Activated CD4-positive, alpha-beta memory T cell treated with anti-CD3 and anti-CD28 coated beads, Interleukin-2, amount 10 ng/mL, durations not matched to agents 7 days and 5 days (primary cell): ENCODE measurements at regions not wholly inside any gene's neighbourhood (a gene's known extent, or its start where the extent isn't known, plus 50 kb on each side); places are given as distances from the start of the nearest gene placed in this dataset.

Source experiments
- CTCF ChIA-PET: fragments of 350-600 bp; sonication (Branson Sonifier 250); formaldehyde crosslinking; loops from one replicate; lab custom pipeline; 2021; ENCODE audit warnings: antibody characterized with exemption, inconsistent platforms; lab: Charles Lee
- POLR2A ChIA-PET: fragments of 350-600 bp; sonication (Branson Sonifier 250); formaldehyde crosslinking; loops from one replicate; lab custom pipeline; 2021; ENCODE audit warnings: antibody characterized with exemption; lab: Charles Lee
- DNase-seq: peaks from one replicate; pipeline ENCODE4 v3.0.0-alpha.2; 2020
- H3K27ac Mint-ChIP-seq: one replicate; pipeline ENCODE4 v1.8.0; 2021; ENCODE audit warnings: mild to moderate bottlenecking, mixed read lengths
- H3K27me3 Mint-ChIP-seq: one replicate; pipeline ENCODE4 v1.8.0; 2021; ENCODE audit warnings: mixed read lengths
- H3K36me3 Mint-ChIP-seq: one replicate; pipeline ENCODE4 v1.8.0; 2021; ENCODE audit warnings: low read depth, mixed read lengths
- H3K4me1 Mint-ChIP-seq: one replicate; pipeline ENCODE4 v1.8.0; 2021; ENCODE audit warnings: mixed read lengths
- H3K4me3 Mint-ChIP-seq: one replicate; pipeline ENCODE4 v1.8.0; 2021; ENCODE audit warnings: mild to moderate bottlenecking, mixed read lengths
- H3K9me3 Mint-ChIP-seq: one replicate; pipeline ENCODE4 v1.8.0; 2021; ENCODE audit warnings: mixed read lengths

DNA sequence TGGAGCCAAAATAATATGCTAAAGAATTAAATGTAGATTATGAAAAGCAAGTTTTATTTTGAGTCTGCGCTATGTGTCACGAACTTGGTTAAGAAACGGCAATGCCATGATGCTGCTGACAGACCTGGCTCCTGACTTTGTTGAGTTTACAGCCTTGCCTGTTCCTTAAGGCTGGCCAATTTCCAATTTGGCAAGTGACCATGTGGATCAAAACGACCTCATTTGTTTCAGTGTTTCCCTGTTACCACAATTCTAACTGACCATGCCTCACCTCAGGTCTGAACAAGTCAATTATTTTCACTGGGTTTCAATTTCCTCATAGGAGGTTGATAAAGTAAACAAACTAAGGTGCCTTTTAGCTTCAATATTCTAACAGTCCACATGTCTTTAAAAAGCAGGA lies 461.4 kb downstream of the ZNF608 start:
- Mint-ChIP-seq H3K27me3 (no peaks in the 10 kb centered on the region), H3K36me3 (no peaks in the 10 kb centered on the region), H3K9me3 (peaks cover 5% of the 10 kb centered on the region), H3K4me3 (no peak overlapping the region), H3K27ac (no peak overlapping the region), H3K4me1 (no peaks in the 10 kb centered on the region)
- ChIA-PET POLR2A (no interaction called here), CTCF (no interaction called here)
- no peak for DNase-seq

DNA sequence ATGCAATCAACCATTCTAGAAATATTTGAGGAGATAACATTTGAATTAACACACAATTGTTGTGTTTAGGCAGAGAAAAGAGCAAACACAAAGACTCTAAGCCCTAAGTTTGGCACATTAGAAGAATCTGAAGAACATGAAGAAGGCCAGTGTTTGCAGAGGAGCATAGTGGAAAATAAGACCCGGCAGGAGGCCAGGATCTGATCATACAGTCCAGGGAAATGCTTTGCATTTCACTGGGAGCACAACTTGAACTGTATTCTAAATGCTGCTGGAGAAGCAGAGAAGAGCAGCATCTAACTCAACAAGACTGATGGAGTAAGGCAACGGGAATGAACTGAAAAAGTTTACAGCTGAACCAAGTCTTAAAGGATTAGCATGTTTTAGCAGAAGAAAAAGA lies 463.4 kb downstream of the ZNF608 start:
- ChIA-PET POLR2A (no interaction called here), CTCF (no interaction called here)
- no peak overlapping the region for H3K4me3 Mint-ChIP-seq
- no peaks in the 10 kb centered on the region for H3K4me1 Mint-ChIP-seq
- H3K9me3 Mint-ChIP-seq, result peaks cover 5% of the 10 kb centered on the region
- DNase-seq, result no peak
- no peaks in the 10 kb centered on the region for H3K27me3 Mint-ChIP-seq
- no peaks in the 10 kb centered on the region for H3K36me3 Mint-ChIP-seq
- no peak overlapping the region for H3K27ac Mint-ChIP-seq

DNA sequence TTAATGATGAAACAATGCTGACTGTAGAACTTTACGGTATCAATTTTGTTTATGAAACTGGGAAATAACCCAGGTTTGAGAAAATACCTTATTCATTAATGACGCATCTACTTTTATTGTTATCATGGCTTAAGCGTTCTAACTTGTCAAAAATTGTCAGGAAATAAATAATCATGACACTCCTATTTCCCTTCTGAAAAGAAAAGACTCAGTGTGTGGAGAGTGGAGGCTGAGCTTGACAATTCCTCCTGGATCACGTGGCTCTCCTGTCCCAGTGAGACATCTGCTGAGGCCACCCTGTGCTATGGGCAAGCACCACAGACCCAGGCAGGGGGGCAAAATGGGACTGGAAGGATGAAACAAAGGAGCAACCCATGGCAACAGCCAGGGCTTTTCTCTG lies 466.4 kb downstream of the ZNF608 start:
- no peak overlapping the region for H3K4me3 Mint-ChIP-seq

DNA sequence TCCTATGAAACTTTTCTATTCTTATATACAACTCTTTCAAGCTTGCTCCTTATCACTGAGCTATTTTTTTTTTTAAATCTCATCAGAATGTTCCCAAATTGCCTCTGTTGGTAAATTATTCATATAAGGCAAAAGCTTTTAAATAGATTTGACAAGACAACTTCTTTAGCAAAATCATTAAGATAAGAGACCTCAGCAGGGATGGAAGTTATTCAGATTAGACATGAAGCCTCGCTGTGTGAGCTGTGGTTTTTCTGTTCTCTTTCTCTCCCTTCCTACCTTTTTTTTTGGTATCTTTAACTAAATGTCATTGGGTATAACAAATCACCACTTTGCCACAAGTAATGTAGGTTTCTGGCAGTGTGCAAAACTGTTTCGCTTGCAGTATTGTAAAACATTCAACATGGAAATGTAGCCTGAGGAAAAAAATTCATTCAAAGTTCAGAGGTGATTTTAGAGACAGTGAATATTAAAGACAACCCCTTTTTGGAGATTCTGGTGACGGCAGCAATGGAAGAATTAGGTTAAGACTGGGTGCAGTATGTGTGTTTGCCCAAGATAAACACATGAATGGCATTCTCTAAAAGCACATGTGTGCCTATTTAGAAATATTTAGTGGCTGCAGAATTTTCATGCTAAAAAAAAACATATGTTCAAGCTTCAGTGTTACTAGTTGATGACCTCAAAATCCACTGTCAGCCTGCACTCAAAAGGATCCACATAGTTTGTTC lies 467.1 kb downstream of the ZNF608 start:
- H3K4me1 Mint-ChIP-seq, result no peaks in the 10 kb centered on the region
- H3K4me3 Mint-ChIP-seq, result no peak overlapping the region
- H3K27me3 Mint-ChIP-seq, result no peaks in the 10 kb centered on the region
- DNase-seq, result no peak
- no peak overlapping the region for H3K27ac Mint-ChIP-seq
- ChIA-PET CTCF (no interaction called here), POLR2A (no interaction called here)
- H3K9me3 Mint-ChIP-seq, result peaks cover 8% of the 10 kb centered on the region
- H3K36me3 Mint-ChIP-seq, result no peaks in the 10 kb centered on the region

More for the DNA sequence above, 466.4 kb downstream of the ZNF608 start:
- H3K27me3 Mint-ChIP-seq, result no peaks in the 10 kb centered on the region
- DNase-seq, result no peak
- no peaks in the 10 kb centered on the region for H3K36me3 Mint-ChIP-seq
- POLR2A ChIA-PET, result no interaction called here
- CTCF ChIA-PET, result no interaction called here
- H3K27ac Mint-ChIP-seq, result no peak overlapping the region
- peaks cover 8% of the 10 kb centered on the region for H3K9me3 Mint-ChIP-seq
- no peaks in the 10 kb centered on the region for H3K4me1 Mint-ChIP-seq

DNA sequence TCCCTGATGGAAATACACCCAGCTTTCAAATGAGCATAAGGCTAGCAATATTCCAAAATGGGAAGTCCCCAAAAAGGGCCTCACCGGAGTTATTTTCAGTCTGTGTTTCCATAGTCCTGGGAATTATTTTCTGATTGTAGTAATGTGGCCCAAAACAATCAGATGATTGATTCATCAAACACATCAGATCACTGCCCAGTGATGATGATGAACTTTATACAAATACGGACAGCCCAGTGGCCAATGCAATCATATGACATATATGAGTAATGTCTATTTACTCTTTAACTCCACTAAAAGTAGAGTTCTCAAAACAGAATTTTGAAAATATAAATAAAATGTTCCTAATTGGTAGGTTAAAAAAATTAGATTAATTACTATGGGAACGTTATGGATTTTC lies 467.8 kb downstream of the ZNF608 start:
- Mint-ChIP-seq H3K36me3 (no peaks in the 10 kb centered on the region), H3K27ac (no peak overlapping the region), H3K4me3 (no peak overlapping the region), H3K27me3 (no peaks in the 10 kb centered on the region), H3K9me3 (peaks cover 8% of the 10 kb centered on the region), H3K4me1 (no peaks in the 10 kb centered on the region)
- POLR2A ChIA-PET, result no interaction called here
- CTCF ChIA-PET, result no interaction called here
- no peak for DNase-seq

DNA sequence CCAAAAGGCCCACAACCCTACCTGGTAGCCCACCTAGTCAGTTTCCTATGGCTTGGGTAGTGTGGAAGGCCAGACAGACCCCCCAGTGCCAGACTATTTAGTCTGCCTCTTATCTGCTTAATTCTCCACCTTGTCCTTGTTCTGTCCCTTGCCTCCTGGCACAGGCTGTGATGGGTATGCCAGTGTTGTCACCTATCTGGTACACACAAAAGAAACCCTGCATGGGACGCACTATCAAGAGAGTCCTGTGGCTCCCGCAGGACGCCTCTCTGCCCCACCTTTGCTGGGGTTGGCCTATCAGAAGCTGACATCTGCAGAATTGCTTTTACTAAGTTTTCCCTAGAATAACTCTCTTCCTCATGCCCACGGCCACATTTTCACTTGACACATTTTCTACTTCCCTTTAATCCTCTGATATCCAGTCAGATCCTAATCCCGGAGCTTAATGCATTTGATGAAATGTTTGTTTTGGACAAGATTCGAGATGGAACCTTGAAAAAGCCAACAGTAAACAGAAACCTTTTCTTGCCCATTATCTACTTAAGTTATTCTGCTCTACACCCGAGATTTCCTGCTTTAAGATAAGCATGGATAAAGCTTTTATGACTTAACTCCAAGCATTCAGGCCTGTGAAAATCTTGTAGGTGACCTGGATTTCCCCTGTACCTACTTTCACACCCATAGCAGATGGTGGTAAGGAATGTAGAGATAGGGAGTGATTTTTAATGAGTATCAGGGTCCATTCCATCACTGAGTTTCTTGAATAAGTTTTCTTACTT lies 468.5 kb downstream of the ZNF608 start:
- DNase-seq, result no peak
- CTCF ChIA-PET, result no interaction called here
- POLR2A ChIA-PET, result no interaction called here
- no peak overlapping the region for H3K4me3 Mint-ChIP-seq
- no peaks in the 10 kb centered on the region for H3K27me3 Mint-ChIP-seq
- H3K4me1 Mint-ChIP-seq, result no peaks in the 10 kb centered on the region
- H3K9me3 Mint-ChIP-seq, result peaks cover 8% of the 10 kb centered on the region
- no peaks in the 10 kb centered on the region for H3K36me3 Mint-ChIP-seq
- no peak overlapping the region for H3K27ac Mint-ChIP-seq

DNA sequence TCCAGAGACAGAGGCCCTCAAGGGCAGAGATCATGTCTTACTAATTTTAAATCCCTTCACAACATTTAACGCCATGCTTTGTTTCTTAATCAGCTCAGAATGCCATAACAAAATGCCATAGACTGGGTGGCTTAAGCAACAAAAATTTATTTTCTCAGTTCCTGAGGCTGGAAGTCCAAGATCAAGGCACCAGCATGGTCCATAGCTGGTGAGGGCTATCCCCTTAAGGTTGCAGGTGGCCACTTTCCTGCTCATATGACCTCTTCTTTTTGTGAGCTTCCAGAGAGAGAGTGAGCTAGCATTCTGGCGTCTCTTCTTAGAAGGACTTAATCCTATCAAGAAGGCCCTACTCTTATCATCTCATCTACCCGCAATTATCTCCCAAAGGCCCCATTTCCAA lies 470.3 kb downstream of the ZNF608 start:
- no peak overlapping the region for H3K4me3 Mint-ChIP-seq
- no peak overlapping the region for H3K27ac Mint-ChIP-seq
- ChIA-PET CTCF (no interaction called here), POLR2A (no interaction called here)
- peaks cover 6% of the 10 kb centered on the region for H3K9me3 Mint-ChIP-seq
- no peak for DNase-seq
- H3K27me3 Mint-ChIP-seq, result no peaks in the 10 kb centered on the region
- H3K36me3 Mint-ChIP-seq, result no peaks in the 10 kb centered on the region
- H3K4me1 Mint-ChIP-seq, result no peaks in the 10 kb centered on the region

DNA sequence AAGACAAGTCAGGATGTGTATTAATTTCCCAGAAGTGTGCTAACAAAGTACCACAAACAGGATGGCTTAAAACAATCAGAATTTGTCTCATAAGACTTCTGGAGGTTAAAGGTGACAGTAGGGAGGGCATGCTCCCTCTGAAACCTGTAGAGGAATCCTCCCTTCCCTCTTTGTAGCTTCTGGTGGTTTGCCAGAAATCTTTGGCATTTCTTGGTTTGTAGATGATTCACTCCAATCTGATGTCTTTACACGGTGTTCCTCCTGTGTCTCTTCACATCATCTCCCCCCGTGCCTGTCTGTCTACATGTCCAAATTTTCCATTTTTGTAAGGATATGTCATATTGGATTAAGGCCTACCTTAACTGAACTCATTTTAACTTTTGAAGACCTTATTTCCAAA lies 471.5 kb downstream of the ZNF608 start:
- Mint-ChIP-seq H3K9me3 (peaks cover 3% of the 10 kb centered on the region), H3K4me1 (no peaks in the 10 kb centered on the region), H3K36me3 (no peaks in the 10 kb centered on the region), H3K27me3 (no peaks in the 10 kb centered on the region), H3K27ac (no peak overlapping the region), H3K4me3 (no peak overlapping the region)
- ChIA-PET CTCF (no interaction called here), POLR2A (no interaction called here)
- DNase-seq, result no peak

DNA sequence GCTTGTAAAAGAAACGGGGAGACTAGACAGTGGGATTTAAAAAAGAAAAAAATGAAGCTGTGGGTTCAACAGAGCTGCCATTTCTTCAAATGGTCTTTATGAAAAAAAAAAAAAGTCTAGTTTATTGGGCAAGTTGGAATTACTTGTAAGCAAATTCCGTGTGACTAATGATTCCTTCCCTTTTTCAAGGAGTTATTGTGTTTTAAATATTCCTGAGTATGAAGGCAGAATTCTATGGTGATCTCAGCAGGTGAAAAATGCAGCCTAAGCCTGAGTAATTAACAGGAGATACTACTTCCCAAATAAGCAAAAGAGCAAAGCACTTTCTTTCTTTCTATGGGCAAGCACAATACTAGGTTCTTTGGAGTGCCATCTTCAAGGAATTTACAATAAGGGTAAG lies 481.9 kb downstream of the ZNF608 start:
- Mint-ChIP-seq H3K9me3 (peaks cover 2% of the 10 kb centered on the region), H3K4me3 (no peak overlapping the region), H3K27me3 (no peaks in the 10 kb centered on the region), H3K27ac (no peak overlapping the region), H3K4me1 (no peaks in the 10 kb centered on the region), H3K36me3 (no peaks in the 10 kb centered on the region)
- POLR2A ChIA-PET, result no interaction called here
- no peak for DNase-seq
- CTCF ChIA-PET, result no interaction called here

DNA sequence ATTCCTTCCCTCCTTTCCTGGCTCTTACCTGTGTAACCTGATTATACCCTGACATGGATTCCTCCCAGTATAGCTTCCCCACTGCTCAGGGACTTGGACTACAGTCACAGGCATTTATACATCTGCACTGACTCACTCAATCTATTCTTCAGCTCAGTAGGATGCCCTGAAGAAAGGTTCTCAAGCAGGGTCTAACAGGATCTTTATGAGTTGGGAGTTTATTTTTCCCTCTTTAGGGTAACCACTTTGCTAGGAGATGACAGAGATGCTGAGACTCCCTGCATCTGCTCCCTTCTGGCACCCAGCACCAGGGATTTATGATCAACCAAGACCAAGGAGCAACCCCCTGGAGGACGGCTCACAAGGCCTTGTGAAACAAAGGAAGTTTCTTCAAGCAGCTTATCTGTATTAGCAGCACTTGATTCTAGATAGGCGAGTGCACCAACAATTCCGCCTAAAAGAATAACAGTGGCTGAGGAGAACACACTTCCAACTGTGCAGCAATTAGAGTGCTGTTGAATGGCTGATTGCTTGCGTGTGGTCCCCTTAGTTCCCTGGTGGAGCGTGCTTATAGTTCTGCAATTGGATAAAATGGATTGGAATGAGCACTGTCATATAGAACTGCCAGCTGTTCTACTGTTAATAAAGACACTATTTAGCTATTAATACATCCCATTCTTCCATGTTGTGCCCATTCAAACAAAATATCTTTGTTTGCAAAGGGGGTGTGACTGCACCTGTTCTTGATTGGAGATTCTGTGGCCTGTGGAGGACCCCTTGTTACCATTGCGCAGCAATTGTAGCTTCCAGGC lies 482.6 kb downstream of the ZNF608 start:
- CTCF ChIA-PET, result no interaction called here
- Mint-ChIP-seq H3K4me3 (no peak overlapping the region), H3K27ac (no peak overlapping the region), H3K27me3 (no peaks in the 10 kb centered on the region), H3K36me3 (no peaks in the 10 kb centered on the region), H3K4me1 (no peaks in the 10 kb centered on the region), H3K9me3 (peaks cover 3% of the 10 kb centered on the region)
- DNase-seq, result no peak
- POLR2A ChIA-PET, result no interaction called here

DNA sequence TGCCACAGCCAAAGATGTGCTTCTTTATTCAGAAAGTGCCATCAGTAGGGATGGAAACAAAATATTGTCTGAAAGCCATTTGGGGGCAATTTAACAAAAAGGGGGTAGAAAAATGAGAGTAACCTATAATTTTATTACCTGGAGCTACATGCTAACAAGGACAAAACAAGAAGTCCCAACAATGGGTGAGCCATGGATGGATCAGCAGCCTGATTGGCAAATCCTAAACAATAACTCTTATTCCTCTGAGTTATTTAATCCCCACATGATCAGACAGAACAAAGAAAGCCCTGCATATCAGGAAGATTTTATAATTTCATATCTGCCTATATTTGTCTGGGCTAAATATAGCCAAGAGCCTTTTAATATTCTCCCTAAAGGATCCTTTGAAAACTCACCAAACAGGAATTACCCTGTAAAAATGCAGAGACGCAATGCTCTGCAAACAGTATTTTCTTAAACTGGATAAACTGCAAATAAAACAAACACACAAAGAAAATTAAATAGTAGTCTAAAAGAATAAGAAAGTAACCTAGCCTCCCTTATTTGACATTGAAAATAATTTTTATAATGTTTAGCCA lies 483.4 kb downstream of the ZNF608 start:
- DNase-seq, result no peak
- Mint-ChIP-seq H3K36me3 (no peaks in the 10 kb centered on the region), H3K4me3 (no peak overlapping the region), H3K27me3 (no peaks in the 10 kb centered on the region), H3K9me3 (peaks cover 4% of the 10 kb centered on the region), H3K27ac (no peak overlapping the region), H3K4me1 (no peaks in the 10 kb centered on the region)
- POLR2A ChIA-PET, result no interaction called here
- CTCF ChIA-PET, result no interaction called here

DNA sequence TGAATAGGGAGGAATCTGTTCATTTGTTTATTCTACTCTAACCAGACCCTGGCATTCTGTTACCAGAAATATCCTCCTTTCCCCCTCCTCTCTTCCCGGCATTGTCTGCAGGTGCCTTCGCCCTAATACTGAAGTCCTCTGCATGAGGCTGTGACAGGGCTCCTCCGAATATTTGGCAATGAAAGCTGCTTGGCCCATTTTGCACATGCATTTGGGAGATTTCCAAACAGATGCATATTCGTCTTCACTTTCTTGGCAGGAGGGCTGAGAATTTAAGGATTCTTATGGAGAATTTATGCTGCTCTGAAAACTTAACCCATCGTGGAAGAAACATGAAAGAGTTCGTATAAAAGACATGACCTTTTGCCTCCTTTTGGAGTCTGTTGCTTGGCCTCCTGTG lies 484.0 kb downstream of the ZNF608 start:
- H3K4me3 Mint-ChIP-seq, result no peak overlapping the region

DNA sequence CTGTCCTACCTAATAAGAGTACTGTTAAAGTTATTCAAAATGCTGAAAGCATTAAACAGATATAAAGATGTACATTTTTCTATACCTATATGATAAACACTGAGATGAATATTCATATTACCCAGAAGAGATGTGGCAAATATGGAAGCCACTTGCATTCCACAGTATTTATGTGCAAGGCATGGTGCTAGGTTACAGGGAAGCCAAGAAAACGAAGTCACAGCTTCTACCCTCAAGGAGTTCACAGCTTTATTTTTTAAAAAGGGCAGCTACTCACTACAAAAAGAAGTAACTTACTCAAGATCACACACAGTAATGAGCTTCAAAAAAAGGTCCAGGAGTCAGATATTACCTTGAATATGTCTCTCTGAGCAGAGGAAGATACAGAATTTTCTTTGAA lies 484.6 kb downstream of the ZNF608 start:
- H3K9me3 Mint-ChIP-seq, result peaks cover 4% of the 10 kb centered on the region
- H3K36me3 Mint-ChIP-seq, result no peaks in the 10 kb centered on the region
- H3K4me3 Mint-ChIP-seq, result no peak overlapping the region
- no peak for DNase-seq
- H3K27ac Mint-ChIP-seq, result no peak overlapping the region
- ChIA-PET POLR2A (no interaction called here), CTCF (no interaction called here)
- no peaks in the 10 kb centered on the region for H3K4me1 Mint-ChIP-seq
- H3K27me3 Mint-ChIP-seq, result no peaks in the 10 kb centered on the region

More for the DNA sequence above, 484.0 kb downstream of the ZNF608 start:
- ChIA-PET POLR2A (no interaction called here), CTCF (no interaction called here)
- no peaks in the 10 kb centered on the region for H3K4me1 Mint-ChIP-seq
- no peaks in the 10 kb centered on the region for H3K27me3 Mint-ChIP-seq
- peaks cover 4% of the 10 kb centered on the region for H3K9me3 Mint-ChIP-seq
- no peak for DNase-seq
- H3K27ac Mint-ChIP-seq, result no peak overlapping the region
- H3K36me3 Mint-ChIP-seq, result no peaks in the 10 kb centered on the region
